PC-9 (cell line): ENCODE measurements at regions not wholly inside any gene's neighbourhood (a gene's known extent, or its start where the extent isn't known, plus 50 kb on each side); places are given as distances from the start of the nearest gene placed in this dataset.

Source experiments
- BruUV-seq: library from RNA; stranded (reverse); fragments of 400-500 nt; replicated peaks from 2 replicates; lab custom pipeline; 2021; lab: Mats Ljungman, UMichigan
- CTCF ChIA-PET: fragments of 300-600 bp; sonication (Branson Sonifier 250); formaldehyde crosslinking; loops from one replicate; lab custom pipeline; 2022; ENCODE audit warnings: antibody characterized with exemption; lab: Charles Lee
- POLR2A ChIA-PET: fragments of 300-600 bp; sonication (Branson Sonifier 250); formaldehyde crosslinking; loops from one replicate; lab custom pipeline; 2022; ENCODE audit warnings: antibody characterized with exemption; ENCODE audit not compliant: unreplicated experiment; lab: Charles Lee
- DNase-seq, 2 experiments: peaks; one replicate each; pipeline versions ENCODE4 v3.0.0 to v3.0.0-alpha.2; 2015 to 2022; ENCODE audit warnings: mixed read lengths in 1 of 2
- H2AFZ ChIP-seq: fragments of 200-600 bp; sonication (generic); 2 replicates; pipeline ENCODE4 v1.8.1; 2017; ENCODE audit warnings: antibody characterized with exemption
- H3F3A ChIP-seq: fragments of 200-600 bp; sonication (generic); 2 replicates; pipeline ENCODE4 v1.8.1; 2017; ENCODE audit warnings: antibody characterized with exemption, mild to moderate bottlenecking, low read depth; ENCODE audit not compliant: insufficient read depth
- H3K27ac ChIP-seq: fragments of 200-600 bp; sonication (generic); 2 replicates; pipeline ENCODE4 v1.6.1; 2016; ENCODE audit warnings: mixed run types
- H3K27me3 ChIP-seq: fragments of 200-600 bp; sonication (generic); 2 replicates; pipeline ENCODE4 v1.6.1; 2016; ENCODE audit warnings: low read depth, mixed run types; ENCODE audit not compliant: insufficient read depth
- H3K36me3 ChIP-seq: fragments of 200-600 bp; sonication (generic); 2 replicates; pipeline ENCODE4 v1.6.1; 2016; ENCODE audit warnings: low read depth, mixed run types
- H3K4me1 ChIP-seq: fragments of 200-600 bp; sonication (generic); replicated peaks from 2 replicates; pipeline ENCODE4 v1.6.1; 2016; ENCODE audit warnings: mixed run types; ENCODE audit not compliant: insufficient read depth
- H3K4me2 ChIP-seq: fragments of 200-600 bp; sonication (generic); 2 replicates; pipeline ENCODE4 v1.6.1; 2017; ENCODE audit warnings: mixed run types
- H3K4me3 ChIP-seq: fragments of 200-600 bp; sonication (generic); 2 replicates; pipeline ENCODE4 v1.6.1; 2016; ENCODE audit warnings: mixed run types
- H3K79me2 ChIP-seq: fragments of 200-600 bp; sonication (generic); 2 replicates; pipeline ENCODE4 v1.6.1; 2017; ENCODE audit warnings: low read depth, mixed run types
- H3K9me2 ChIP-seq: fragments of 200-600 bp; sonication (generic); 2 replicates; pipeline ENCODE4 v1.8.1; 2017; ENCODE audit warnings: mild to moderate bottlenecking; ENCODE audit not compliant: insufficient read depth
- H3K9me3 ChIP-seq: fragments of 200-600 bp; sonication (generic); 2 replicates; pipeline ENCODE4 v1.8.1; 2016; ENCODE audit warnings: low read depth; ENCODE audit not compliant: insufficient read depth
- H4K20me1 ChIP-seq: fragments of 200-600 bp; sonication (generic); 2 replicates; pipeline ENCODE4 v1.8.1; 2017; ENCODE audit not compliant: insufficient read depth
- EZH2 ChIP-seq: fragments of 200-600 bp; sonication (generic); IDR thresholded peaks from 2 replicates; pipeline ENCODE4 v1.8.0; 2017; ENCODE audit warnings: antibody characterized with exemption, low read depth
- intact Hi-C: fragments of 100-400 bp; cut with micrococcal nuclease; formaldehyde crosslinking; loops from one replicate; pipeline ENCODE4 v1.10.0; 2022; ENCODE audit not compliant: unreplicated experiment
- TF ChIP-seq, protein P1 (sequence below): fragments of 200-600 bp; sonication (generic); conservative IDR thresholded peaks from 2 replicates; pipeline ENCODE4 v1.6.1; 2017; ENCODE audit warnings: mixed run types, antibody characterized with exemption, mild to moderate bottlenecking, moderate library complexity

GRCh38 chr14:55734731-55735130 is 154.7 kb downstream of the KTN1 start:
- no peak for TF ChIP-seq EZH2
- TF ChIP-seq, protein P1, sequence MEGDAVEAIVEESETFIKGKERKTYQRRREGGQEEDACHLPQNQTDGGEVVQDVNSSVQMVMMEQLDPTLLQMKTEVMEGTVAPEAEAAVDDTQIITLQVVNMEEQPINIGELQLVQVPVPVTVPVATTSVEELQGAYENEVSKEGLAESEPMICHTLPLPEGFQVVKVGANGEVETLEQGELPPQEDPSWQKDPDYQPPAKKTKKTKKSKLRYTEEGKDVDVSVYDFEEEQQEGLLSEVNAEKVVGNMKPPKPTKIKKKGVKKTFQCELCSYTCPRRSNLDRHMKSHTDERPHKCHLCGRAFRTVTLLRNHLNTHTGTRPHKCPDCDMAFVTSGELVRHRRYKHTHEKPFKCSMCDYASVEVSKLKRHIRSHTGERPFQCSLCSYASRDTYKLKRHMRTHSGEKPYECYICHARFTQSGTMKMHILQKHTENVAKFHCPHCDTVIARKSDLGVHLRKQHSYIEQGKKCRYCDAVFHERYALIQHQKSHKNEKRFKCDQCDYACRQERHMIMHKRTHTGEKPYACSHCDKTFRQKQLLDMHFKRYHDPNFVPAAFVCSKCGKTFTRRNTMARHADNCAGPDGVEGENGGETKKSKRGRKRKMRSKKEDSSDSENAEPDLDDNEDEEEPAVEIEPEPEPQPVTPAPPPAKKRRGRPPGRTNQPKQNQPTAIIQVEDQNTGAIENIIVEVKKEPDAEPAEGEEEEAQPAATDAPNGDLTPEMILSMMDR, result no peak
- no peak overlapping the region for H3K4me2 ChIP-seq
- intact Hi-C loops, result no loop called here
- H3K36me3 ChIP-seq, result no peaks in the 10 kb centered on the region
- H3K4me3 ChIP-seq, result no peak overlapping the region
- no TSS peak for BruUV-seq
- H3K9me2 ChIP-seq, result no peaks in the 10 kb centered on the region
- H3K4me1 ChIP-seq, result peaks cover 19% of the 10 kb centered on the region
- DNase-seq, result no peak
- ChIA-PET POLR2A (interaction anchor here (0.7 kb wide), 1 partner anchor 740 kb away, joined by 7 read pairs; no protein-coding TSS in a partner anchor), CTCF (no interaction called here)
- no peaks in the 10 kb centered on the region for H3K27me3 ChIP-seq
- H3K27ac ChIP-seq, result no peak overlapping the region
- peaks cover 10% of the 10 kb centered on the region for H3K9me3 ChIP-seq
- H4K20me1 ChIP-seq, result no peaks in the 10 kb centered on the region
- 0 out of 2 replicates have a peak, but pooled peaks cover 6% of the 10 kb centered on the region for H3F3A ChIP-seq
- no peak overlapping the region for H2AFZ ChIP-seq
- no peaks in the 10 kb centered on the region for H3K79me2 ChIP-seq

DNA sequence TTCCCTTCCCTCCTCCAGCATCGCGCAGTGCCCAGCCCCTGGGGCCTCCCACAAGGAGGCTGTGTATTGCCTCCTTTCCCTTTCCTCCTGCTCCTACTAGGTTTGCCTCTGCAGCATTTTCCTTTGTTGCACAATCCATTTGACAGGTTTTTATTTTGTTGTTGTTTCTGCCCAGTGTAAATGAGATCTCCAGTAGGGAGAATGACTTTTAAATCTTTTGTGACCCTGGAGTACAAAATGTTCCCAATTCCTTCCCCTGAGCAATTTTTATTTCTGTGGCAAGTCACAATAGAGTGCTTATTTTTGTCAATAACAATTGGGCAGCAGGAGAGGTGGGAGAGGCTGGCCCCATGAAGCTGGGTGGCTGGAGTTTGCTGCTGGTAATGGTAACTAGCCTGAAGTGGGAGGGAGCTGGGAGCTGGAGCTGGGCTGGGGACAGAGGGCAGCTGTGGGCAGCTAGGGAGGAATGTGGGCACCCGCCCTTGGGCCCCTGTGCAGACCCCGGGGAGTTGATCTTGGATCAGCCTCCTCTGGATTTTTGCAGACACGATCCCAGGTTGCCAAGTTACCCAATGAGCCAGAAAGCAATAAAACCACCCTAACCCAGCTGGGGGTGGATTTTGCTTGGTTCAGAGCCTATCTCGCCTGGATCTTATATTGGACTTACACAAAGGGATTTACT is 160.1 kb downstream of the KTN1 start:
- TF ChIP-seq EZH2, result no peak
- TF ChIP-seq, protein P1, result no peak
- Histone ChIP-seq H3K4me2 (no peak overlapping the region), H3F3A (no peaks in the 10 kb centered on the region), H3K4me3 (no peak overlapping the region), H3K79me2 (no peaks in the 10 kb centered on the region), H2AFZ (no peak overlapping the region), H3K4me1 (0 out of 2 replicates have a peak, but pooled peaks cover 3% of the 10 kb centered on the region), H3K9me2 (no peaks in the 10 kb centered on the region), H3K9me3 (peaks cover 10% of the 10 kb centered on the region), H3K27me3 (no peaks in the 10 kb centered on the region), H4K20me1 (no peaks in the 10 kb centered on the region), H3K27ac (no peak overlapping the region), H3K36me3 (no peaks in the 10 kb centered on the region)
- ChIA-PET POLR2A (no interaction called here), CTCF (no interaction called here)
- no peak for DNase-seq
- no TSS peak for BruUV-seq
- intact Hi-C loops, result no loop called here

GRCh38 chr14:55740649-55740989 is 160.6 kb downstream of the KTN1 start:
- no peak overlapping the region for H3K4me2 ChIP-seq
- H3F3A ChIP-seq, result no peaks in the 10 kb centered on the region
- no peak overlapping the region for H2AFZ ChIP-seq
- no peaks in the 10 kb centered on the region for H3K36me3 ChIP-seq
- no peaks in the 10 kb centered on the region for H3K79me2 ChIP-seq
- H4K20me1 ChIP-seq, result no peaks in the 10 kb centered on the region
- no peak for DNase-seq
- POLR2A ChIA-PET, result no interaction called here
- H3K27me3 ChIP-seq, result no peaks in the 10 kb centered on the region
- intact Hi-C loops, result no loop called here
- CTCF ChIA-PET, result no interaction called here
- no peak overlapping the region for H3K4me3 ChIP-seq
- no peak for TF ChIP-seq EZH2
- TF ChIP-seq, protein P1, result no peak
- H3K4me1 ChIP-seq, result 0 out of 2 replicates have a peak, but pooled peaks cover 3% of the 10 kb centered on the region
- H3K9me3 ChIP-seq, result peaks cover 5% of the 10 kb centered on the region; the same call in 1 of the 2 replicates
- H3K27ac ChIP-seq, result no peak overlapping the region
- BruUV-seq, result no TSS peak
- H3K9me2 ChIP-seq, result no peaks in the 10 kb centered on the region
